ENCODE measurements at regions not wholly inside any gene's neighbourhood (a gene's known extent, or its start where the extent isn't known, plus 50 kb on each side); places are given as distances from the start of the nearest gene placed in this dataset.
"Not testable (repeated sequence)": the region's sequence is repeated elsewhere in the genome, so short reads cannot be mapped to it uniquely, and the experiment has no call there.

DNA sequence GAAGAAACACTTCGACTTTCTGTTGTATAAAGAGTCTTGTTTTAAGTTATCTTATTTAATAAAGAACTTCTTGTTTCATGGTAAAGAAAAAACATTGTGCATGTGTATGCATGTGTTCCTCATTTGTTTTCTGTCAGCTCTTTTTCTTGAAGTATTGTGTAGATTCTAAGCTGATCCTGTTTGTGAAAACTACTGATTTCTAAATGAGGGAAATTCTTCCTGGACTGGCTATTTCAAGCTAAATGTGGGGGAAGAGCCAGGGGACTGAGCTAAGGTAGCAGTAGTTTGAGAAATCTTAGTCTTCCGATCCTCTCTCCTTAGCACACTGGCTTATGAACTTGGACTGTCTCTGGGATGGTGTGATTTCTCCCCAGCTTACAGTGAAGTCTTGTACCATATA, 56.4 kb upstream of the RBMS1 start:
- DNase-seq = no peak

DNA sequence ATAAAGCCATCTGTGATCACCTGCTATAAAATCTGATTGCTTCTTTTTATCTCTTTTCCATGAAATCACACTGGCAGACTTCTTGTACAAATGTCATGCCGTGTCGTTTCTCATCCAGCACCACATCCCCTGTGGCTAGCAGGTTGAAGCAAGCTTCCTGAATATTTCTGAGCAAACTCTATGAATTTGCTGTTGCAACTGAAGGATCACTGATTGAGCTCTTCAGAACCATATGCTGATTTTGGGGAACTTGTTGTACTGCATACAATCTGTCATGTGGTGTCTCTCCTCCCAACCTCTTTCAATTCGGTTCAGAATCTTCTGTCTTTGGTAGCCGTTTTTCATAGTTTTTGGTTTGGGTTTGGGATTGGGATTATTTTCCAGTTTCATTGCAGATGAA, 57.7 kb upstream of the RBMS1 start:
- peak; percentile 32 to 34 for DNase-seq

DNA sequence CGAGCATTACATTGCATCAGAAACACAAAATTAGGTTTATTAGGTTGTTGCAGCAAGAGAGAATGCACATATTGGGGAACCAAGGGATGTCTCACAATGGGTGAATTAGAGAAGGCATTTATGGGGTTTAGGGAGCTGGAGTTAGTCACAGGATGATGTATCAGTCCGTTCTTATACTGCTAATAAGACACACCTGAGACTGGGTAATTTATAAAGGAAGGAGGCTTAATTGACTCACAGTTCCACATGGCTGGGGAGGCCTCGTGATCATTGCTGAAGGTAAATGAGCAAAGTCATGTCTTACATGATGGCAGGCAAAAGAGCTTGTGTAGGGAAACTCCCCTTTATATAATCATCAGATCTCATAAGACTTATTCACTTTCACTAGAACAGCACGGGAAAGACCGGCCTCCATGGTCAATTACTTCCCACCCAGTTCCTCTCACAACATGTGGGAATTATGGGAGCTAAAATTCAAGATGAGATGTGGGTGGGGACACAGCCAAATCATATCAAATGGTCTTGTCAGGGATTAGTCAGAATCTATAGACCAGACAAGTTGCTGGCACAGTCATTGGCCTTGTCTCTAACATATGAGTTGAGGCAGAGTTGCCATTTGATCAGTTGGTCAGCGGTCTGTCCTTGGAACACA, 61.9 kb upstream of the RBMS1 start:
- no peak for DNase-seq

DNA sequence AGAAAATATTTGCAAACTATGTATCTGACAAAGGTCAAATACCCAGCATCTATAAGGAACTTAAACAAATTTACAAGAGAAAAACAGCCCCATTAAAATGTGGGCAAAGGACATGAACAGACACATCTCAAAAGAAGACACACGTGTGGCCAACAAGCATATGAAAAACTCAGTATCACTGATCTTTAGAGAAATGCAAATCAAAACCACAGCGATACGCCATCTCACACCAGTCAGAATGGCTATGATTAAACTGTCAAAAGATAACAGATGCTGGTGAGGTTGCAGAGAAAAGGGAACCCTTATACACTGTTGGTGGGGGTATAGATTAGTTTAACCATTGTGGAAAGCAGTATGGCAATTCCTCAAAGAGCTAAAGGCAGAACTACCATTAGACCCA, 64.3 kb upstream of the RBMS1 start:
- DNase-seq = no peak

DNA sequence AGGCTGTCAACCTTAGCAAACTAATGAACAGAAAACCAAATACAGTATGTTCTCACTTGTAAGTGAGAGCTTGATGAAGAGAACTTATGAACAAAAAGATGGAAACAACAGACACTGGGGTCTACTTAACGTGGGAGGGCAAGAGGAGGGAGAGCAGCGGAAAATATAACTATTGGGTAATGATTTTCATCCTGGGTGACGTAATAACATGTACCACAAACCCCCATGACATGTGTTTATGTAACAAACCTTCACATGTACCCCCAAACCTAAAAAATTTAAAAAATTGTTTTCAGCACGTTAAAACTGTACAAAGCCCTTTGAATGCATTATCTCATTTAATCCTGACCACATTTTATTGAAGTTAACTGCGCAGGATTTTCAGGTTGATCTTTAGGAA, 64.9 kb upstream of the RBMS1 start:
- no peak for DNase-seq

DNA sequence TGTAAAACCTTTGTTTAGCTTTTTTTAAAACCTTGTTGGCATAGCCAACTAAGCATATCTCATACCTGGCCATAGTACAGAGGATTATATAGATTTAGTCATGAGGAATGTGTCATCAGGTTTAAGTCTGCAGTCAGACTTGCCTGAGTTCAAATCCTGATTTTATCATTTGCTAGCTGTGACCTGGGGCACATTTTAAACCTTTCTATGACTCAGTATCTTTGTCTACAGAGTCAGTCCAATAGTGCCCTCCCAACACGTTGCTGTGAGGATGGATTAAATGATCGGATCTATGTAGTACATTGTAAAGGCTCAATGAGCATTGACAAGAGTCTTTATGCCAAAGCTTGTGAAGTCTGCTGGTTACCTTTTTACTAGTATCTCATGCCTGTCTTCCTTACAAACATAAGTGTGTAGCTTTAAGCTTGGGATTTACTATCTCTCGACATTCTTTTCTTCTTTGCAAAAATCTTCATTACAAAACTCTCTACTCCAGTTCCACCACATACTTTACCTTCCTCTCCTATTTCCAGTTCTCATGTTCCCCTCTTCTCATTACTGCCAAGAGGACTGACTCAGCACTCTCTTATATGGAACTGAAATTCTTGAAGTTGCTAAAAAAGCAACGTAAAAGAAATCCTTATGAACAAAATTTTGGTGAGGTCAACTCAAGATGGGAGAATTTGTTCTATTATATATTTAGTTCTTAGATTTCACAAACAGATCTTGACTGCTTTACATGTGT, 68.1 kb upstream of the RBMS1 start:
- DNase-seq = no peak

DNA sequence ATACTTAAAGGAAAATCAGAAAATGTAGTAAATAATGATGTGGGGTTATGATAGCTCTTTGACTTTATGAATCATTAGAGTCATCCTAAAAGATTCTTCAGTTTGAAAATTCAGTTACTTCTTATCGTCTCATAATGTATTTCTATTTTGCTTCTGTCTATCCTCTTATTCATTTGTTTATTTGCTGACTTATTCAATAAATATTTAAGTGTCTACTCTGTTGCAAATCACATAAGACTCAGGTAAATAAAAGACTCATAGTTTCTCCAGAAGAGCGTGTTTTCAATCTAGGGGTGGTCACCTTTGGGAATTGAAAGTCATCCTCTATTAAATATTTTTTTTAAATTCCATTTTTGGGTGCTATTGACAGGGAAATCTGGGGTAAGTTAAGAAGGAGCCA, 69.1 kb upstream of the RBMS1 start:
- no peak for DNase-seq

DNA sequence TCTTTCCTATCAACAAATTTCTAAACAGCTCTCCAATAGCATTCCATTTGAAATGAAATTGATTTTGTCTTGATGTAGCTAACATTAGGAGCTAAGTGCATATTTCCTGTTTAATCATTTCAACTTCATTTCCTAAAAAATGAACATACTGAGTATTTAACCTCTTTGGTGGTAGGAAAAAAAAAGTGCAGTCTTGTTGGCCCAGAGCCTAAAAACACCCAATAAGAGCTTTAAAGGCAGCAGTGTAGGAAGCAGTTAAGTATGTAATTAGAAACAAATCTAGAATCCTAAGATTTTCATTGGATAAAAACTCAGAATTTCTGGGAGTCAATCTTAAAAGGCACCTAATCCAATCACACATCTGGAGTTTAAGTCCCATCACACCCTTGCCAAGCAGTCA, 71.0 kb upstream of the RBMS1 start:
- DNase-seq = no peak

DNA sequence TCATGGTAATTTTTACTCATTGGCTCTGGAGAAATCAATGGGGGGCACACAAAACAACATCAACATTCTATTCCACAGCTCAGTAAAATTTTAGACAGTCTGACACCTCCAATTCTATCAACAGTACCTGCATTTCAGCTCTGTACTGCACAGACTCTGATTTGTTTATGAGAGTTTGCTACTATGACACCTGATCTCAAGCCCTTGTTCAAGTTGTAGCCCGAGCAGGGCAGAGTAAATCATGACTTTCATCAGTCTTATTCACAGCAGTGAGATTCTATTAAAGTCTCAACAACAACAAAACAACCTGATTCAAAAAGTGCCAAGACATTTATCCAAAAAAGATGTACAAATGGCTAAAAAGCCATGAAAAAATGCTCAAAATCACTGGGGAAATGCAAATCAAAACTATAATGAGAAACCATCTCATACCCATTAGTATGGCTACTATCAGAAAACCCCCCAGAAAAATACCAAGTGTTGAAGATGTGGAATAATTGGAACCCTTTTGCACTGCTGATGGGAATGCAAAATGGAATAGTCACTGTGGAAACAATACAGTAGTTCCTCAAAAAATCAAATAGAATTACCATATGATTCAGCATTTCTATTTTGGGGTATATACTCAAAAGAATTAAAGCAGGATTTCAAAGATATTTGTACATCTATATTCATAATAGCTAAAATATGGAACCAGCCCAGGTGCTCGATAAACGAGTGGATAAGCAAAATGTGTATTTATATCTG, 71.7 kb upstream of the RBMS1 start:
- no peak for DNase-seq

DNA sequence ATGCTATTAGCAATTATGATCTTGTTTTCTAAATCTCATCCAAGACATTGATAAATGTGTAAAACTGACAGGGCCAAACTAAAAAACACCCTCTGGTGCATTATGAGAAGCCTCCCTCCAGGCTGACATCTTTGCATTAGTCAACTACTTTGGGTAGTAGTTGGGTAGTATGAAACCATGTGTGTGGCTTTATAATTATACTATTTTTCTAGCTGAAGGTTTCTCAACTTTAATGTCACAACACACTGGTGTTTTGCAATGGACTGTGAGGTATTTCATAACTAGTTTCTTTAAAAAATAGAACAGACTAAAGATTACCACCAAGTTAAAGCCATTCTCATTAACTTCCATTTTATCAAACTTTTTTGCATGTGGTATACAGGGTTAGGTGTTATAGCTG, 73.1 kb upstream of the RBMS1 start:
- peak; percentile 29 to 34 for DNase-seq

DNA sequence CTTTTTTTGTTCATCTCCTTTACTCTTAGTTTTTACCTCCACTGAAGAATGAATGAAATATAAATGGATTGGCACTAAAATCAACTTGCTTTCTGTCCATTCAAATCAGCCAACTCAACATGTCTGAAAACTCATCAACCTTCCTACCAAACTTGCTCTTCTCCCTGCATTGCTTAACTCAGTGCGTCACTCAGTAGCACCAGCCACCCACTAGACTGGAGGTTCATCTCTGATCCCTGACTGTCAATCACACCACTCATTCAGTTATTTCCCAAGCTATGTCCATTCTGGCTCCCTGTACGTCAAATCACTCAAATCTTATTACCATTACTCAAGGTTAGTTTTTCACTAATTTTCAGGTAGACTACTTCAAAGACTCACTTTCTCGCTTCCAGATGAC, 75.2 kb upstream of the RBMS1 start:
- no peak for DNase-seq

DNA sequence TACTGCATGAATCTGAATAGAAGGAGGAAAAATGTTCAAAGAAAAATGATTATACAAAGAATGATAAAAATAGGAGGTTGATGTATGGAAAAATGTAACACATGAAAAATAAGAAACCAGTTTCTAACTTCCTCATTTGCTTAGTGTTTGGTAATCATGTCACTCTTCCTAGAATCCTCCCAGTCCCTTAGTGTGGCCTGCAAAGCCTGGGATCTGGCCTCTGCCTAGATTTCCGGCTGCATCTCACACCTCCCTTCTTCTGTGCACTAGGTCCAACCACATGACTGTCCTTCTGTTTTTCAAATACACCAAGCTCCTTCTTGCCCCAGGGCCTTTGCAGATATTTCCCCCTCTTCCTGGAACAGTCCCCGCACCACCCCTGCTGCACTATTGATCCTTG, 76.8 kb upstream of the RBMS1 start:
- DNase-seq = peak; percentile 84 to 87

DNA sequence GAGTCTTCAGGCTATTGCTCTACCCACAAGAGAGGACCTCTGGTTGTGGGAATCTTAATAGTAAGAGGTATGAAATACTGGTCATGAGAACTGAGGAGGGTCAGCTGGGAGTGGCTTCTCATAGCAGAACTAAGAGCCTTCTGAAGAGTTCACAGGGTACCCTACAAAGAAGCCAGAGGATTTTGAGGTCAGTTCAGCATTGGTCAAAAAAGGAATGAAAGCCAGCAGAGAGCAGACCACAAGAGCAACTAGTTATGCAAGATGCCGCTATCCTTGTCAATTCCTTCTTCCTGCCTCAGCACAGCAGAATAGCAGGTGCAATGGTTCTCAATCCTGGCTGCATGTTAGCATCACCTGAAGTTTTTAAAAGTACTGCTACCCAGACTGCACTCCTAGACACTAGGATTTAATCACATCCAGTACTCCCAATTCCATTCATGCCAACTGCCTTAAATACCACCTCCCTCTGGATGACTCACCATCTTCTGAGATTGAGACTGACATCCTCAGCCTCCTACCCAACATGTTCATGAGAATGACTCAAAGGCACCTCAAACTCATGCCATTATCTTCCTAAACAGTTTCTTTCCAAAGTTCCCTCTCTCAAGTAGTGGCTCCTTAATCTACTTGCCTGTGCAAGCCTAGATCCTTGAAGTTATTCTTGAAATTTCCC, 81.0 kb upstream of the RBMS1 start:
- no peak for DNase-seq

DNA sequence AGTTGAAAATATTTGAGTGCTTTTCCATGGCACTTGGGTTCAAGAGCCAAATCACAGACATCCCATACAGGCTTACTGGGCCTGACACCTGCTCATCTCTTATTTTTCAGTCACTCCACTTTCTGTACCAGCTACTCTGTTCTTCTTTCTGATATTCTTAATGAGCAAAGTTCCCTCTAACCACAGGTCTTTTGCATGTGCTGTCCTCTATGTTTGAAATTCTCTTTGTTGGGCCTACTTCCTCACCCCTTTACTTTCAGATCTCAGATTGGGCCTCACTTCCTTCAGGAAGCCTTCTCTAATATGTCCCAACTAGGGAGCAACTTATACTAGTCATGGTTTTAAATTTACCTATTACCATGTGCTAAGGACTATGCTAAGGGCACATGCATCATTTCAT, 81.8 kb upstream of the RBMS1 start:
- no peak for DNase-seq

DNA sequence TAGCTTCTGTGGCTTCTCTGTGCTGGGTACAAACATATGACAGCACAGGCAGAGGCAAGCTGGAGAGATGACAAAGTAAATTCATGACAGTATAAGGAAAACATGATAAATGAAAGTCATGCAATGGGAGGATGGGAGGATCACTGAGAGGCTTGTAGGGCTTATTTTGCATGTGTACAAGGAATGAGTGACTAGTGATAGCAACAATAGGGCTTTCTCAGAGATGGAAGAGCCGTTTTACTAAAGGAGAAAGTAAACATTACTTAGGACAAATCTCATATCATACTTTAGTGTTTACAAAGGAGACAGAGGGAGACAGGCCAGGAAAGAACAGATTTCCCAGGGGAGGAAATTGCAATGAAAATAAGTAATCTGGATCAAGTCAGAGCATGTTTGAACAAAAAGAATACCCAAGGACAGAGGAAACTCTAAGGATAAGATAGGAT, 82.5 kb upstream of the RBMS1 start:
- DNase-seq = no peak

DNA sequence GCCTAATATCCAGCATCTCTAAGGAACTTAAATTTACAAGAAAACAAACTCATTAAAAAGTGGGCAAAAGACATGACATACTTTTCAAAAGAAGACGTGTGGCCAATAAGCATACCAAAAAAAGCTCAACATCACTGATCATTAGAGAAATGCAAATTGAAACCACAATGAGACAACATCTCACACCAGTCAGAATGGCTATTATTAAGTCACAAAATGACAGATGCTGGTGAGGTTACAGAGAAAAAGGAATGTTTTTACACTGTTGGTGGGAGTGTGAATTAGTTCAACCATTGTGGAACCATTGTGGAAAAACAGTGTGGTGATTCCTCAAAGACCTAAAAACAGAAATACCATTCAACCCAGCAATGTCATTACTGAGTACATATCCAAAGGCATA, 83.5 kb upstream of the RBMS1 start:
- not testable (repeated sequence) for DNase-seq

DNA sequence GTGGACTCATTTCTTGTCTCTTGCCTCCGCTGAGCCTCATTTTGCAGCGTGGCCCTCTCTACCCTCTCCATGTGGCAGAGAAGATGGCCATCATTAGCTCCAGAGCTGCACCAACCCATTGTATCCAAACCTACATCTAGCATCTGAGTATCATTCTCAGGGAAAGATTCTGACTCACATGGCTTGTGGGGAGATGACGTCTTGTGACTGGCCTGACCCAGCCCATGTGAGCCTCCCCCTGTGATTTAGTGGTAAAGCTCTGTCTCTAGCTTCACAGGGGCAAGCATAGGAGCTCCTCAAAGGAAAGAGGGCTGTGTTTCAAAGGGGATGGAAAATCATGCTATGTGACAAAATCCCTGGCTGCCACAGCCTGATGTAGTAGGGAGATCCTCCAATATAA, 87.4 kb upstream of the RBMS1 start:
- no peak for DNase-seq

DNA sequence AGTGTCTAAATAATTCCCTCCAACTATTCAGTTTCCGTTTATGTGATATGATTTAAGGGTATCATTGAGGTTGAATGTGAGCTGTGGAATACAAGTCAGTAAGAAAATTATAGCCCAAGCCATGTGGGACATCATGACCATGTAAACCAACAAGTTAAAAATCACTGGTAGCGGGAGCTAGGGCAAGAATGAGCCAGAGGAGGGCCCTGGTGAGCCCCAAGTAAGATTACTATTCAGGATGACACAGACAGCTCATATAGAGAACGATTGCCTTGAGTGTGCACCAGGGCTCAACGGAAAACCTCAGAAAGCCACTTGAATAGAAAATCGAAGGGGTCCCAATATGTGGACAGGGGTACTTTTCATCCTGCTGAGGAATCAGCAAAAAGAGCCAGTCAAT, 87.8 kb upstream of the RBMS1 start:
- no peak for DNase-seq

DNA sequence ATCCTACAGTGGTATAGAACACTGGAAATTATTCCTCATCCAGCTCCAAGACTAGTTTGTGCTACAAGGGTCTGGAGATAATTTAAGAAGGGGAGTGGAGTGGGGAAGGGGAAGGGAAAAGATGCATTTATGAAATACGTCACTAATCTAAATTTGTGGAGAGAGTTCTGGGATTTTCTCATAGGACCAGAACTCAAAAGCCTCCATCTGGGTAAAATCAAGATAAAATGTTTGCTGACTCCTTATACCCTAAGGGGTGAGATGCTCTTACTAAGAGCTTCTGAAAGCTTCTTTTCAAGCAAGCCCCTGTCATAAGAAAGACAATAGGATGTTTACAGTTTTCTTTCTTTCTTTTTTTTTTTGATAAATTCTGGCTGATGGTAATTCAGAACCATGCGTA, 88.5 kb upstream of the RBMS1 start:
- DNase-seq = no peak

DNA sequence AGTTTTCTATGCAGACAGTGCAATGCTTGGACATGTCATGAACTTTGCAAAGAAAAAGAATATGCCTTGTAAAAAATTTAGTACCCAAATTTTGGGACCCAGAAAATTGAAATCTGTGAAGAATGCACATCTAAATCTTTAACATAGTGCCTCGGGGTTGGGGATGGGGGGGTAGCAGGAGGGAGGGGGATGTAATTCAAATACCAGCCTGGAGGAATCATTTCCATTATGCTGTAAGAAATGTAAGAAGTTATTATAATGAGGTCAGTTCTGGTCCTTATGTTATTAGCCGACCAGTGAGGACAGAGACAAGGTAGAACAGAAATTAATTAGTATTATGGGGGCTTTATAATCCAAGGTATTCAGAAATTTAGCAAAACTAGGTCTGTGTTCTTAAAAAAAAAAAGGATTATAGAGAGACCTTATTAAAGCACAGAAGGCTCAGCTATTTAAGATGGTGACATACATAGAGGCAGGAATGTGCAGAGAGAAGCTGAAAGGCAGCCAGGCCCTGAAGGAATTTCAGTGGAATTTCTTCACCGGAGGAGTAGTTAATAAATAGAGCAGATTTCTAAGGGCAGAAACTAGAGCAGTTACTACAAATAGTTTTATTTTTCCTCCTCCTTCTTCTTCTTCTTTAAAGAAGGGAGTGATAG, 89.0 kb upstream of the RBMS1 start:
- no peak for DNase-seq

DNA sequence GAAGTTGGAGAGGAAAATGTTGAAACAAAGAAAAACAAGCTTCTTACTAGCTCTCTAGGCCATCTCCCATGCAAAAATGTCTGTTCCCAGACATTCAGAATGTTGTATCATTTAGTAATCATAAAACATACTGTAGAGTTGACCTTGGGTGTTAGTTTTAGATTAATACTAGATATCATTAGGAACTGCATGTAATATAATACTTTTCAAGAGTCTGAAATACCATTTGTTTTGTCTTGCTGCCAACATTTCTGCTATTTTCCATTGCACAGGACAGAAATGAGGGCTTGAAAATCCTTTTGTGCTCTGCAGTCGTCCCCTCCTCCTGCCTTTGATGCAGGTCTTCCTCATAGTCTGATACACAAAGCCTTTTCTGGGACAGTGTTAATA, 89.5 kb upstream of the RBMS1 start:
- no peak for DNase-seq

DNA sequence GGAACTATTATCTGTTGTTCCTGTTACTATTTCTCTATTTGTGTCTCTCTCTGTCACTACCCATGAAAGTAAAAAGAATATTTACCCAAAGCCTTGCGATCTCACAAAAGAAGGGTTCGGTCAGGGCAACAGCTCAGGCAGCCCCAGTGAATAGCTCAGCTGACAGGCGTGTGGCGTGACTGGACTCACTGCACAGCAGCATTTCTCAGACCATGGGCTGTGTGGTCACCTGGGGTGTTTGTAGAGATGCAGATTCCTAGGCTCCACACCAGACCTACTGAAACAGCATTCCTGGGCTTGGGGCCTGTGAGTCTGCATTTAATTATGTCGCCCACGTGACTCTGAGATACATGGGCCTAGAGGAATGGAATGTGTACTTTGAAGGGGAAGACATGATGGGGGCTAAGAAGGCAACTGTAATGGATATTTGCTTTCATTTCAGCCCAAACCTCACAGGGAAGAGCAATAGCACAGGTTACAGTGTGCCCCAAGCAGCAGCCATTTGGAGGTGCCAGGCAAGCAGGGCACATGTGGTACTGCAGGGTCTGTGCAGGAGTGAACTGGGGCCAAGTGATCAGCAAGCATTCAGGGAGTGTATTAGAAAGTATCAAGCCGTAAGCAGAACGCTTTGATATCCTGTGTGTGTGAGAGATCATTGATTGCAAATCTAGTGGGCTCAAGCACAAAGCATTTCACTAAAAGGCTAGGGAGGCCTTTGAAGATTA, 90.4 kb upstream of the RBMS1 start:
- no peak for DNase-seq
